ENCODE measurements at regions not wholly inside any gene's neighbourhood (a gene's known extent, or its start where the extent isn't known, plus 50 kb on each side); places are given as distances from the start of the nearest gene placed in this dataset.

DNA sequence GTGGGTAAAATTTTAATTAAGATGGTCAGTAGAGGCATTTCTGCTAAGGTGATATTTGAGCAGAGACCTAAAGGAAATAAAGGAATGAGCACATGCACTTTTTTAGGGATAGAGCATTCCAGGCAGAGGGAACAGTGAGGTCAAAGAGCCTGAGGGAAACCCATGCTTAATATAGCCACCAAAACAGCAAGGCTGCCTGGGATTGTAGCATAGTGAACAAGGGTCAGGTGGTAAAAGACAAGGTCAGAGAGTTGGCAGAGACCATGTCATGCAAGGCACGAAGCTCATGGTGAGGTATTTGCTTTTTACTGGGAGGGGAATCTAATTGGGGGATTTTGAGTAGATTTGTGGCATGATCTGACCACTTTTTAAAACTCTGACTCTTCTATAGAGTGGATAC, 344.6 kb upstream of the LRRC7 start:
- no peak for TF ChIP-seq POLR2AphosphoS5 (IDR thresholded peaks at IDR 0.05; ENCODE audit: low read depth, low read length)
- TF ChIP-seq EP300 (IDR thresholded peaks at IDR 0.05; ENCODE audit: borderline replicate concordance in 1 of 2, low read depth in 1 of 2, low read length in 1 of 2): no peak
- no peak for TF ChIP-seq NRF1 (IDR thresholded peaks at IDR 0.05; ENCODE audit: low read depth, low read length)
- TF ChIP-seq, protein P1, sequence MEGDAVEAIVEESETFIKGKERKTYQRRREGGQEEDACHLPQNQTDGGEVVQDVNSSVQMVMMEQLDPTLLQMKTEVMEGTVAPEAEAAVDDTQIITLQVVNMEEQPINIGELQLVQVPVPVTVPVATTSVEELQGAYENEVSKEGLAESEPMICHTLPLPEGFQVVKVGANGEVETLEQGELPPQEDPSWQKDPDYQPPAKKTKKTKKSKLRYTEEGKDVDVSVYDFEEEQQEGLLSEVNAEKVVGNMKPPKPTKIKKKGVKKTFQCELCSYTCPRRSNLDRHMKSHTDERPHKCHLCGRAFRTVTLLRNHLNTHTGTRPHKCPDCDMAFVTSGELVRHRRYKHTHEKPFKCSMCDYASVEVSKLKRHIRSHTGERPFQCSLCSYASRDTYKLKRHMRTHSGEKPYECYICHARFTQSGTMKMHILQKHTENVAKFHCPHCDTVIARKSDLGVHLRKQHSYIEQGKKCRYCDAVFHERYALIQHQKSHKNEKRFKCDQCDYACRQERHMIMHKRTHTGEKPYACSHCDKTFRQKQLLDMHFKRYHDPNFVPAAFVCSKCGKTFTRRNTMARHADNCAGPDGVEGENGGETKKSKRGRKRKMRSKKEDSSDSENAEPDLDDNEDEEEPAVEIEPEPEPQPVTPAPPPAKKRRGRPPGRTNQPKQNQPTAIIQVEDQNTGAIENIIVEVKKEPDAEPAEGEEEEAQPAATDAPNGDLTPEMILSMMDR (IDR thresholded peaks at IDR 0.05): no peak
- TF ChIP-seq ELF1 (IDR thresholded peaks at IDR 0.05): no peak
- no peak for TF ChIP-seq MXI1 (IDR thresholded peaks at IDR 0.05; ENCODE audit: low read depth, low read length)
- TF ChIP-seq, protein P2, sequence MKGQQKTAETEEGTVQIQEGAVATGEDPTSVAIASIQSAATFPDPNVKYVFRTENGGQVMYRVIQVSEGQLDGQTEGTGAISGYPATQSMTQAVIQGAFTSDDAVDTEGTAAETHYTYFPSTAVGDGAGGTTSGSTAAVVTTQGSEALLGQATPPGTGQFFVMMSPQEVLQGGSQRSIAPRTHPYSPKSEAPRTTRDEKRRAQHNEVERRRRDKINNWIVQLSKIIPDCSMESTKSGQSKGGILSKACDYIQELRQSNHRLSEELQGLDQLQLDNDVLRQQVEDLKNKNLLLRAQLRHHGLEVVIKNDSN (IDR thresholded peaks at IDR 0.05; ENCODE audit: borderline replicate concordance, low read depth): no peak
- TF ChIP-seq RFX5 (IDR thresholded peaks at IDR 0.05; ENCODE audit: low read length): no peak
- TF ChIP-seq, protein P3, sequence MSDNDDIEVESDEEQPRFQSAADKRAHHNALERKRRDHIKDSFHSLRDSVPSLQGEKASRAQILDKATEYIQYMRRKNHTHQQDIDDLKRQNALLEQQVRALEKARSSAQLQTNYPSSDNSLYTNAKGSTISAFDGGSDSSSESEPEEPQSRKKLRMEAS (IDR thresholded peaks at IDR 0.05; ENCODE audit: low read depth): no peak
- no peak for TF ChIP-seq FOXM1 (IDR thresholded peaks at IDR 0.05; ENCODE audit: low read depth)
- no peak for TF ChIP-seq FOXJ3 (CRISPR knock-in tag; IDR thresholded peaks at IDR 0.05)
- TF ChIP-seq RAD21 (IDR thresholded peaks at IDR 0.05; ENCODE audit: low read length): no peak
- no peak for TF ChIP-seq YY1 (IDR thresholded peaks at IDR 0.05; ENCODE audit: low read depth)
- TF ChIP-seq, protein P4, sequence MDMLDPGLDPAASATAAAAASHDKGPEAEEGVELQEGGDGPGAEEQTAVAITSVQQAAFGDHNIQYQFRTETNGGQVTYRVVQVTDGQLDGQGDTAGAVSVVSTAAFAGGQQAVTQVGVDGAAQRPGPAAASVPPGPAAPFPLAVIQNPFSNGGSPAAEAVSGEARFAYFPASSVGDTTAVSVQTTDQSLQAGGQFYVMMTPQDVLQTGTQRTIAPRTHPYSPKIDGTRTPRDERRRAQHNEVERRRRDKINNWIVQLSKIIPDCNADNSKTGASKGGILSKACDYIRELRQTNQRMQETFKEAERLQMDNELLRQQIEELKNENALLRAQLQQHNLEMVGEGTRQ (IDR thresholded peaks at IDR 0.05; ENCODE audit: borderline replicate concordance, low read depth, low read length): no peak

All from SK-N-SH (cell line).